K562 (cell line): ENCODE measurements at regions not wholly inside any gene's neighbourhood (a gene's known extent, or its start where the extent isn't known, plus 50 kb on each side); places are given as distances from the start of the nearest gene placed in this dataset.

Experiments
- ATAC-seq: fragments of 200-7000 bp; cut with Tn5 transposase; 3 replicates; pipeline ENCODE4 v1.9.1; 2020; ENCODE audit warnings: moderate library complexity
- BruUV-seq: library from RNA; stranded (reverse); fragments of 400-500 nt; replicated peaks from 2 replicates; lab custom pipeline; 2021; lab: Mats Ljungman, UMichigan
- CTCF ChIA-PET: fragments of 300-600 bp; formaldehyde crosslinking; extraction: SDS; loops from one replicate; lab custom pipeline; 2021; ENCODE audit warnings: low intra/inter-chr PET ratio; lab: Yijun Ruan, JAX
- POLR2A ChIA-PET: fragments of 300-600, 350-650 bp; sonication (Branson Sonifier 250); formaldehyde crosslinking; extraction: SDS; loops from one replicate; lab custom pipeline; 2021; ENCODE audit warnings: antibody characterized with exemption, inconsistent platforms; lab: Yijun Ruan, JAX
- DNase-seq, 4 experiments: peaks; one replicate each; pipeline versions ENCODE4 v3.0.0 to v3.0.0-alpha.2; 2011 to 2018; ENCODE audit warnings: low spot score in 3 of 4, mixed read lengths in 3 of 4; ENCODE audit errors: extremely low read depth in 1 of 4
- FAIRE-seq: peaks from 2 replicates; lab custom pipeline; 2011; peaks lifted over from hg19 to GRCh38; lab: Jason Lieb, UNC
- H2AFZ ChIP-seq: 2 replicates; pipeline ENCODE4 v1.6.0; 2011; ENCODE audit warnings: low read depth, low read length, control low read depth, inconsistent platforms
- H3K27ac ChIP-seq: fragments of 200-600 bp; 3 replicates; pipeline ENCODE4 v1.8.0; 2011; ENCODE audit warnings: low read depth, mild to moderate bottlenecking, control low read depth, inconsistent platforms, low read length, moderate library complexity, mixed read lengths; ENCODE audit errors: extremely low read depth
- H3K27me3 ChIP-seq, 2 experiments: fragments of 300-600 bp in 1 of 2; 2 replicates in 1 of 2; 3 replicates in 1 of 2; pipeline versions ENCODE4 v1.6.0 to v1.8.0; 2011; ENCODE audit warnings: inconsistent platforms in 2 of 2, low read length in 2 of 2, mild to moderate bottlenecking in 1 of 2, mixed read lengths in 1 of 2, moderate library complexity in 1 of 2; ENCODE audit not compliant: control insufficient read depth in 2 of 2, insufficient read depth in 2 of 2
- H3K36me3 ChIP-seq: fragments of 300-600 bp; 3 replicates; pipeline ENCODE4 v1.8.0; 2011; ENCODE audit warnings: mild to moderate bottlenecking, low read length, inconsistent platforms; ENCODE audit not compliant: control insufficient read depth, insufficient read depth
- H3K4me1 ChIP-seq, 2 experiments: fragments of 200-600 bp in 1 of 2; replicated peaks in 1 of 2; 2 replicates in 1 of 2; 3 replicates in 1 of 2; pipeline versions ENCODE4 v1.5.1 to v1.8.0; 2011; ENCODE audit warnings: inconsistent platforms in 2 of 2, low read length in 2 of 2, mild to moderate bottlenecking in 1 of 2, mixed read lengths in 1 of 2, moderate library complexity in 1 of 2; ENCODE audit not compliant: control insufficient read depth in 2 of 2, insufficient read depth in 2 of 2
- H3K4me2 ChIP-seq: 2 replicates; pipeline ENCODE4 v1.6.1; 2011; ENCODE audit warnings: low read length, control low read depth, inconsistent platforms, mixed read lengths; ENCODE audit not compliant: insufficient read depth
- H3K4me3 ChIP-seq: fragments of 200-600 bp; sonication (generic), shearing (Covaris generic); 2 replicates; pipeline ENCODE4 v1.5.1; 2016; ENCODE audit warnings: control low read depth, inconsistent platforms
- H3K79me2 ChIP-seq: fragments of 200-600 bp; 3 replicates; pipeline ENCODE4 v1.8.0; 2011; ENCODE audit warnings: low read length, inconsistent platforms; ENCODE audit not compliant: control insufficient read depth, insufficient read depth
- H3K9ac ChIP-seq, 2 experiments: 2 replicates each; pipeline versions ENCODE4 v1.6.0 to v1.6.1; 2011; ENCODE audit warnings: low read depth in 2 of 2, low read length in 2 of 2, control low read depth in 1 of 2, inconsistent platforms in 1 of 2, mild to moderate bottlenecking in 1 of 2, mixed read lengths in 1 of 2; ENCODE audit not compliant: insufficient read depth in 1 of 2
- H3K9me1 ChIP-seq: one replicate; pipeline ENCODE4 v1.6.0; 2011; ENCODE audit warnings: inconsistent platforms, mild to moderate bottlenecking, low read length, moderate library complexity; ENCODE audit not compliant: control insufficient read depth, insufficient read depth
- H3K9me3 ChIP-seq: replicated peaks from 2 replicates; pipeline ENCODE4 v1.5.1; 2011; ENCODE audit warnings: low read depth, low read length, inconsistent platforms; ENCODE audit not compliant: control insufficient read depth, insufficient read depth
- H4K20me1 ChIP-seq: replicated peaks from 2 replicates; pipeline ENCODE4 v1.6.1; 2011; ENCODE audit warnings: low read length, inconsistent platforms, mixed read lengths; ENCODE audit not compliant: control insufficient read depth, insufficient read depth
- AFF4 ChIP-seq: sonication (generic); formaldehyde crosslinking; IDR thresholded peaks from 2 replicates; pipeline ENCODE4 v1.8.0; 2023; ENCODE audit warnings: mild to moderate bottlenecking, missing genetic modification reagents
- CAMTA2 ChIP-seq: fragments of 250-450 bp; sonication (Bioruptor Pico); conservative IDR thresholded peaks from 2 replicates; pipeline ENCODE4 v1.5.1; 2022
- CBX3 ChIP-seq, 2 experiments: IDR thresholded peaks; 1 replicate in 1 of 2; 2 replicates in 1 of 2; pipeline ENCODE4 v1.6.1; 2012; ENCODE audit warnings: inconsistent platforms in 2 of 2, low read length in 2 of 2, borderline replicate concordance in 1 of 2, control low read depth in 1 of 2
- CC2D1A ChIP-seq: fragments of 450-650 bp; IDR thresholded peaks from 2 replicates; pipeline ENCODE4 v1.6.1; 2017; ENCODE audit warnings: mild to moderate bottlenecking
- FUS ChIP-seq: fragments of 200-400 bp; formaldehyde crosslinking; optimal IDR thresholded peaks from 2 replicates; pipeline ENCODE3; 2017; ENCODE audit warnings: low read depth, low read length
- KDM5B ChIP-seq: fragments of 200-600 bp; sonication (generic); IDR thresholded peaks from 2 replicates; pipeline ENCODE4 v1.6.1; 2012; ENCODE audit warnings: low read depth, mild to moderate bottlenecking, moderate library complexity, low read length, control low read depth, inconsistent platforms; ENCODE audit not compliant: insufficient replicate concordance
- MYNN ChIP-seq, 2 experiments: sonication (generic); formaldehyde crosslinking in 1 of 2; IDR thresholded peaks; 2 replicates each; pipeline versions ENCODE4 v1.5.0 to v1.6.1; 2016 to 2020; ENCODE audit warnings: antibody characterized with exemption in 1 of 2, missing genetic modification reagents in 1 of 2
- NFRKB ChIP-seq: fragments of 450-650 bp; IDR thresholded peaks from 2 replicates; pipeline ENCODE4 v1.6.1; 2016; ENCODE audit warnings: low read depth
- NR2F6 ChIP-seq: fragments of 450-650 bp; formaldehyde crosslinking; IDR thresholded peaks from 2 replicates; pipeline ENCODE4 v1.4.0; 2020; ENCODE audit warnings: mild to moderate bottlenecking
- SRSF9 ChIP-seq: fragments of 200-400 bp; formaldehyde crosslinking; IDR thresholded peaks from 2 replicates; pipeline ENCODE4 v1.6.1; 2017; ENCODE audit warnings: low read depth, low read length, borderline replicate concordance
- TAF15 ChIP-seq: fragments of 200-400 bp; formaldehyde crosslinking; IDR thresholded peaks from 2 replicates; pipeline ENCODE4 v1.6.1; 2017; ENCODE audit warnings: mild to moderate bottlenecking, low read depth, low read length, moderate library complexity
- TCFL5 ChIP-seq: fragments of 250-450 bp; sonication (Bioruptor Pico); conservative IDR thresholded peaks from 2 replicates; pipeline ENCODE4 v1.6.1; 2021; ENCODE audit warnings: mild to moderate bottlenecking, moderate library complexity, matching md5 sums
- THRAP3 ChIP-seq: fragments of 450-650 bp; IDR thresholded peaks from 2 replicates; pipeline ENCODE4 v1.6.1; 2016; ENCODE audit warnings: mild to moderate bottlenecking, inconsistent platforms, borderline replicate concordance
- ZMIZ1 ChIP-seq, 2 experiments: fragments of 150-350 bp in 1 of 2; IDR thresholded peaks; 2 replicates each; pipeline ENCODE4 v1.6.1; 2012 to 2016; ENCODE audit warnings: low read depth in 2 of 2, low read length in 2 of 2, mild to moderate bottlenecking in 1 of 2, moderate library complexity in 1 of 2
- ZNF23 ChIP-seq: fragments of 250-450 bp; sonication (Bioruptor Pico); IDR thresholded peaks from 2 replicates; pipeline ENCODE4 v1.4.0; 2020; ENCODE audit warnings: mild to moderate bottlenecking
- ZNF282 ChIP-seq: sonication (generic); formaldehyde crosslinking; IDR thresholded peaks from 2 replicates; pipeline ENCODE4 v1.8.1; 2023; ENCODE audit warnings: missing genetic modification reagents
- WGBS: fragments of 100-300 bp; shearing (Covaris generic); methylation state at CpG from one replicate; pipeline ENCODE4 v1.1.6; 2016; ENCODE audit warnings: low coverage, mixed read lengths; ENCODE audit not compliant: insufficient coverage; ENCODE audit errors: missing lambda C conversion rate; 5-methylcytosine and 5-hydroxymethylcytosine counted together
- in situ Hi-C: fragments of 300-500 bp; cut with MboI; formaldehyde crosslinking; loops from 4 replicates; pipeline ENCODE4 v1.15.0; 2018; ENCODE audit warnings: inconsistent platforms, mixed read lengths
- intact Hi-C: fragments of 100-400 bp; cut with micrococcal nuclease; formaldehyde crosslinking; loops from 2 replicates; pipeline ENCODE4 v1.14.2; 2022

- Histone ChIP-seq H4K20me1 (no peaks in the 10 kb centered on the region), H3K9ac (no peak overlapping the region), H3K79me2 (no peaks in the 10 kb centered on the region), H3K36me3 (no peaks in the 10 kb centered on the region), H3K9me1 (no peaks in the 10 kb centered on the region), H2AFZ (no peak overlapping the region), H3K4me1 (no peaks in the 10 kb centered on the region), H3K27me3 (peaks cover 0 to 4% of the 10 kb centered on the region in 2 experiments; a peak in 1 of 5 replicates), H3K27ac (no peak overlapping the region), H3K9me3 (no peaks in the 10 kb centered on the region), H3K4me2 (no peak overlapping the region), H3K4me3 (no peak overlapping the region)
- DNase-seq (no peak), ATAC-seq (no peak), FAIRE-seq (no peak)
- WGBS, result 0% methylated on average over 4 of the region's 4 CpGs
- CTCF ChIA-PET, result no interaction called here
- in situ Hi-C loops (no loop called here), intact Hi-C loops (no loop called here)
- no TSS peak for BruUV-seq
- POLR2A ChIA-PET, result interaction anchor here (1.0 kb wide), 1 partner anchor 25 kb away, joined by 3 read pairs; no protein-coding TSS in a partner anchor
- no peak for TF ChIP-seq TCFL5 (CRISPR knock-in tag)
- TF ChIP-seq NFRKB, result no peak
- no peak for TF ChIP-seq ZNF23 (CRISPR knock-in tag)
- no peak for TF ChIP-seq THRAP3
- no peak for TF ChIP-seq ZNF282 (CRISPR knock-in tag)
- no peak for TF ChIP-seq CBX3 (IDR thresholded peaks at IDR 0.05; ENCODE audit: borderline replicate concordance in 1 of 2, low read length in 2 of 2)
- TF ChIP-seq CAMTA2 (CRISPR knock-in tag), result no peak
- TF ChIP-seq TAF15, result no peak
- no peak for TF ChIP-seq CC2D1A
- no peak for TF ChIP-seq SRSF9
- TF ChIP-seq AFF4 (CRISPR knock-in tag), result no peak
- TF ChIP-seq NR2F6, result no peak
- TF ChIP-seq MYNN (IDR thresholded peaks at IDR 0.05), result no peak
- TF ChIP-seq MYNN (CRISPR knock-in tag; IDR thresholded peaks at IDR 0.05), result no peak
- no peak for TF ChIP-seq KDM5B
- TF ChIP-seq FUS, result no peak
- no peak for TF ChIP-seq ZMIZ1 (IDR thresholded peaks at IDR 0.05; ENCODE audit: low read depth in 2 of 2, low read length in 2 of 2)
Measured at GRCh38 chr13:51167393-51168191, 54.6 kb upstream of the FAM124A start.
